ENCODE measurements at regions not wholly inside any gene's neighbourhood (a gene's known extent, or its start where the extent isn't known, plus 50 kb on each side); places are given as distances from the start of the nearest gene placed in this dataset.

DNA sequence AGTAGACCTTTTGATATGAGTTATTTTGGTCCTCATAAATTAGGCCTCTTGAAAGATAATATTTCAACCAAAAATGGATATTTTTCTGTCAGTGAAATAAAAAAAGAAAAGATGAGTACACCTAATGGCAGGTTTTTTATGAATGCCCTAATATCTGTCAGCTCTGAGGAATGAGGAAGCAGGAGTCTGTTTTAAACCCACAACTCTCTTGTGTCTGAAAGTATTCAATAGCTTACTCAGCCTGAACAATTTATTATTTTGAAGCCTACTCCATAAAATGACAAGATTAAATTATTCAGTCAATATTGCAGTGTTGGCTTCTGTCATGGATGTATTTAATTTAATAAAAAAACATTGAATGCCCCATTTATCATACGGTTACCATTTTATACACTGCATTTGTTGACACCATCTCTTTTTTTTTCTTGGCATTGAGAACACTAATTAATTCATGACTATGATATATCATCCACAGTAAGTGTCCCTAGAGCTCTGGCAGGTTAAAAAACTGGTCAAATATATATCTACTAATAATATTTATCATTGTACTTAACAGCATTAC, 548.2 kb downstream of the CBLN2 start:
- POLR2A ChIA-PET, result no interaction called here
- H3K4me1 ChIP-seq (ENCODE audit: insufficient read depth, low read length), result peaks cover 6% of the 10 kb centered on the region; the same call in 1 of the 2 replicates
- 50% methylated on average over 1 of the region's 1 CpG for WGBS (ENCODE audit: low lambda C conversion rate)
- TF ChIP-seq, protein P1, sequence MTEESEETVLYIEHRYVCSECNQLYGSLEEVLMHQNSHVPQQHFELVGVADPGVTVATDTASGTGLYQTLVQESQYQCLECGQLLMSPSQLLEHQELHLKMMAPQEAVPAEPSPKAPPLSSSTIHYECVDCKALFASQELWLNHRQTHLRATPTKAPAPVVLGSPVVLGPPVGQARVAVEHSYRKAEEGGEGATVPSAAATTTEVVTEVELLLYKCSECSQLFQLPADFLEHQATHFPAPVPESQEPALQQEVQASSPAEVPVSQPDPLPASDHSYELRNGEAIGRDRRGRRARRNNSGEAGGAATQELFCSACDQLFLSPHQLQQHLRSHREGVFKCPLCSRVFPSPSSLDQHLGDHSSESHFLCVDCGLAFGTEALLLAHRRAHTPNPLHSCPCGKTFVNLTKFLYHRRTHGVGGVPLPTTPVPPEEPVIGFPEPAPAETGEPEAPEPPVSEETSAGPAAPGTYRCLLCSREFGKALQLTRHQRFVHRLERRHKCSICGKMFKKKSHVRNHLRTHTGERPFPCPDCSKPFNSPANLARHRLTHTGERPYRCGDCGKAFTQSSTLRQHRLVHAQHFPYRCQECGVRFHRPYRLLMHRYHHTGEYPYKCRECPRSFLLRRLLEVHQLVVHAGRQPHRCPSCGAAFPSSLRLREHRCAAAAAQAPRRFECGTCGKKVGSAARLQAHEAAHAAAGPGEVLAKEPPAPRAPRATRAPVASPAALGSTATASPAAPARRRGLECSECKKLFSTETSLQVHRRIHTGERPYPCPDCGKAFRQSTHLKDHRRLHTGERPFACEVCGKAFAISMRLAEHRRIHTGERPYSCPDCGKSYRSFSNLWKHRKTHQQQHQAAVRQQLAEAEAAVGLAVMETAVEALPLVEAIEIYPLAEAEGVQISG (CRISPR knock-in tag; IDR thresholded peaks at IDR 0.05), result no peak
- TF ChIP-seq, protein P2, sequence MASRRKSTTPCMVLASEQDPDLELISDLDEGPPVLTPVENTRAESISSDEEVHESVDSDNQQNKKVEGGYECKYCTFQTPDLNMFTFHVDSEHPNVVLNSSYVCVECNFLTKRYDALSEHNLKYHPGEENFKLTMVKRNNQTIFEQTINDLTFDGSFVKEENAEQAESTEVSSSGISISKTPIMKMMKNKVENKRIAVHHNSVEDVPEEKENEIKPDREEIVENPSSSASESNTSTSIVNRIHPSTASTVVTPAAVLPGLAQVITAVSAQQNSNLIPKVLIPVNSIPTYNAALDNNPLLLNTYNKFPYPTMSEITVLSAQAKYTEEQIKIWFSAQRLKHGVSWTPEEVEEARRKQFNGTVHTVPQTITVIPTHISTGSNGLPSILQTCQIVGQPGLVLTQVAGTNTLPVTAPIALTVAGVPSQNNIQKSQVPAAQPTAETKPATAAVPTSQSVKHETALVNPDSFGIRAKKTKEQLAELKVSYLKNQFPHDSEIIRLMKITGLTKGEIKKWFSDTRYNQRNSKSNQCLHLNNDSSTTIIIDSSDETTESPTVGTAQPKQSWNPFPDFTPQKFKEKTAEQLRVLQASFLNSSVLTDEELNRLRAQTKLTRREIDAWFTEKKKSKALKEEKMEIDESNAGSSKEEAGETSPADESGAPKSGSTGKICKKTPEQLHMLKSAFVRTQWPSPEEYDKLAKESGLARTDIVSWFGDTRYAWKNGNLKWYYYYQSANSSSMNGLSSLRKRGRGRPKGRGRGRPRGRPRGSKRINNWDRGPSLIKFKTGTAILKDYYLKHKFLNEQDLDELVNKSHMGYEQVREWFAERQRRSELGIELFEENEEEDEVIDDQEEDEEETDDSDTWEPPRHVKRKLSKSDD (CRISPR knock-in tag; IDR thresholded peaks at IDR 0.05; ENCODE audit: low read depth), result no peak
- TF ChIP-seq ZNF766 (CRISPR knock-in tag; IDR thresholded peaks at IDR 0.05; ENCODE audit: borderline replicate concordance) (no peak), STAT5B (CRISPR knock-in tag; IDR thresholded peaks at IDR 0.05) (no peak), ZNF33A (CRISPR knock-in tag; IDR thresholded peaks at IDR 0.05; ENCODE audit: borderline replicate concordance) (no peak), ZNF788 (CRISPR knock-in tag; IDR thresholded peaks at IDR 0.05; ENCODE audit: borderline replicate concordance) (no peak), SMC3 (IDR thresholded peaks at IDR 0.05; ENCODE audit: low read length) (no peak), ZNF224 (CRISPR knock-in tag; IDR thresholded peaks at IDR 0.05) (no peak), ZNF607 (CRISPR knock-in tag; IDR thresholded peaks at IDR 0.05; ENCODE audit: borderline replicate concordance) (no peak), SCMH1 (CRISPR knock-in tag; IDR thresholded peaks at IDR 0.05; ENCODE audit: borderline replicate concordance) (no peak)
- TF ChIP-seq, protein P3, sequence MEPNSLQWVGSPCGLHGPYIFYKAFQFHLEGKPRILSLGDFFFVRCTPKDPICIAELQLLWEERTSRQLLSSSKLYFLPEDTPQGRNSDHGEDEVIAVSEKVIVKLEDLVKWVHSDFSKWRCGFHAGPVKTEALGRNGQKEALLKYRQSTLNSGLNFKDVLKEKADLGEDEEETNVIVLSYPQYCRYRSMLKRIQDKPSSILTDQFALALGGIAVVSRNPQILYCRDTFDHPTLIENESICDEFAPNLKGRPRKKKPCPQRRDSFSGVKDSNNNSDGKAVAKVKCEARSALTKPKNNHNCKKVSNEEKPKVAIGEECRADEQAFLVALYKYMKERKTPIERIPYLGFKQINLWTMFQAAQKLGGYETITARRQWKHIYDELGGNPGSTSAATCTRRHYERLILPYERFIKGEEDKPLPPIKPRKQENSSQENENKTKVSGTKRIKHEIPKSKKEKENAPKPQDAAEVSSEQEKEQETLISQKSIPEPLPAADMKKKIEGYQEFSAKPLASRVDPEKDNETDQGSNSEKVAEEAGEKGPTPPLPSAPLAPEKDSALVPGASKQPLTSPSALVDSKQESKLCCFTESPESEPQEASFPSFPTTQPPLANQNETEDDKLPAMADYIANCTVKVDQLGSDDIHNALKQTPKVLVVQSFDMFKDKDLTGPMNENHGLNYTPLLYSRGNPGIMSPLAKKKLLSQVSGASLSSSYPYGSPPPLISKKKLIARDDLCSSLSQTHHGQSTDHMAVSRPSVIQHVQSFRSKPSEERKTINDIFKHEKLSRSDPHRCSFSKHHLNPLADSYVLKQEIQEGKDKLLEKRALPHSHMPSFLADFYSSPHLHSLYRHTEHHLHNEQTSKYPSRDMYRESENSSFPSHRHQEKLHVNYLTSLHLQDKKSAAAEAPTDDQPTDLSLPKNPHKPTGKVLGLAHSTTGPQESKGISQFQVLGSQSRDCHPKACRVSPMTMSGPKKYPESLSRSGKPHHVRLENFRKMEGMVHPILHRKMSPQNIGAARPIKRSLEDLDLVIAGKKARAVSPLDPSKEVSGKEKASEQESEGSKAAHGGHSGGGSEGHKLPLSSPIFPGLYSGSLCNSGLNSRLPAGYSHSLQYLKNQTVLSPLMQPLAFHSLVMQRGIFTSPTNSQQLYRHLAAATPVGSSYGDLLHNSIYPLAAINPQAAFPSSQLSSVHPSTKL (CRISPR knock-in tag; IDR thresholded peaks at IDR 0.05), result no peak
- TF ChIP-seq, protein P4, sequence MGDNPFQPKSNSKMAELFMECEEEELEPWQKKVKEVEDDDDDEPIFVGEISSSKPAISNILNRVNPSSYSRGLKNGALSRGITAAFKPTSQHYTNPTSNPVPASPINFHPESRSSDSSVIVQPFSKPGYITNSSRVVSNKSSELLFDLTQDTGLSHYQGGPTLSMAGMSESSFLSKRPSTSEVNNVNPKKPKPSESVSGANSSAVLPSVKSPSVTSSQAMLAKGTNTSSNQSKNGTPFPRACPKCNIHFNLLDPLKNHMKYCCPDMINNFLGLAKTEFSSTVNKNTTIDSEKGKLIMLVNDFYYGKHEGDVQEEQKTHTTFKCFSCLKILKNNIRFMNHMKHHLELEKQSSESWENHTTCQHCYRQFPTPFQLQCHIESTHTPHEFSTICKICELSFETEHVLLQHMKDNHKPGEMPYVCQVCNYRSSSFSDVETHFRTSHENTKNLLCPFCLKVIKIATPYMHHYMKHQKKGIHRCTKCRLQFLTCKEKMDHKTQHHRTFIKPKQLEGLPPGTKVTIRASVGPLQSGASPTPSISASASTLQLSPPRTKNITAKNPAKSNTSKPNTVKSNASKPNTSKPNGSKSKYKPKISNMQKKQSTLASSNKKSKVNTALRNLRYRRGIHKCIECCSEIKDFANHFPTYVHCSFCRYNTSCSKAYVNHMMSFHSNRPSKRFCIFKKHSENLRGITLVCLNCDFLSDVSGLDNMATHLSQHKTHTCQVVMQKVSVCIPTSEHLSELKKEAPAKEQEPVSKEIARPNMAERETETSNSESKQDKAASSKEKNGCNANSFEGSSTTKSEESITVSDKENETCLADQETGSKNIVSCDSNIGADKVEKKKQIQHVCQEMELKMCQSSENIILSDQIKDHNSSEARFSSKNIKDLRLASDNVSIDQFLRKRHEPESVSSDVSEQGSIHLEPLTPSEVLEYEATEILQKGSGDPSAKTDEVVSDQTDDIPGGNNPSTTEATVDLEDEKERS (CRISPR knock-in tag; IDR thresholded peaks at IDR 0.05), result no peak

More for the DNA sequence above, 548.2 kb downstream of the CBLN2 start:
- Histone ChIP-seq H3K4me3 (replicated peaks in 1 of 3; ENCODE audit: insufficient read depth in 1 of 3, low read depth in 2 of 3, low read length in 3 of 3) (no peak overlapping the region), H3K9me3 (ENCODE audit: low read length) (0 out of 2 replicates have a peak, but pooled peaks cover 7% of the 10 kb centered on the region), H3K4me2 (ENCODE audit: low read depth, low read length) (no peak overlapping the region), H3K36me3 (replicated peaks in 1 of 2; ENCODE audit: control insufficient read depth in 1 of 2, insufficient read depth in 2 of 2, low read length in 2 of 2) (no peaks in the 10 kb centered on the region), H3K27ac (ENCODE audit: extremely low read length, insufficient read depth, low read length) (no peak overlapping the region), H4K20me1 (ENCODE audit: insufficient read depth, low read length) (no peaks in the 10 kb centered on the region), H2AFZ (ENCODE audit: low read length) (no peak overlapping the region), H3K9ac (ENCODE audit: insufficient read depth, low read depth, low read length) (no peak overlapping the region), H3K27me3 (ENCODE audit: control insufficient read depth in 1 of 2, insufficient read depth in 2 of 2, low read length in 2 of 2) (no peaks in the 10 kb centered on the region), H3K79me2 (ENCODE audit: insufficient read depth, low read length) (no peaks in the 10 kb centered on the region)
- ATAC-seq, result no peak
- BruUV-seq (replicated peaks), result no TSS peak
- in situ Hi-C loops (cut with HindIII; ENCODE audit: extremely low pct_ligation_motif_present, low pct_unique_long_range_greater_than_20kb), result no loop called here
- CTCF ChIA-PET (ENCODE audit: low intra/inter-chr PET ratio, low total read pairs), result no interaction called here
- DNase-seq (ENCODE audit: low spot score), result no peak
- intact Hi-C loops (cut with micrococcal nuclease; ENCODE audit: unreplicated experiment), result no loop called here
- FAIRE-seq, result no peak

All from HepG2 (cell line).